GM12891 (cell line): ENCODE measurements at regions not wholly inside any gene's neighbourhood (a gene's known extent, or its start where the extent isn't known, plus 50 kb on each side); places are given as distances from the start of the nearest gene placed in this dataset.

Source experiments
- PAX5 ChIP-seq: IDR thresholded peaks from 2 replicates; pipeline ENCODE4 v1.6.1; 2011; ENCODE audit warnings: low read length, moderate library complexity, mild to moderate bottlenecking; ENCODE audit not compliant: insufficient read depth, severe bottlenecking
- POLR2A ChIP-seq: IDR thresholded peaks from 2 replicates; pipeline ENCODE4 v1.6.1; 2011; ENCODE audit warnings: low read depth, low read length, control low read depth
- POLR2AphosphoS5 ChIP-seq: IDR thresholded peaks from 2 replicates; pipeline ENCODE4 v1.6.1; 2011; ENCODE audit warnings: low read depth, low read length, control low read depth
- SPI1 ChIP-seq: IDR thresholded peaks from 2 replicates; pipeline ENCODE4 v1.6.1; 2011; ENCODE audit warnings: low read depth, low read length, control low read depth
- TAF1 ChIP-seq: IDR thresholded peaks from 2 replicates; pipeline ENCODE4 v1.6.1; 2011; ENCODE audit warnings: low read depth, low read length, control low read depth

- TF ChIP-seq POLR2AphosphoS5 (no peak), POLR2A (no peak), TAF1 (no peak), PAX5 (no peak), SPI1 (no peak)
Observed at GRCh38 chr6:50217841-50218240, 168.1 kb upstream of the DEFB112 start.
